B cell (primary cell): ENCODE measurements at regions not wholly inside any gene's neighbourhood (a gene's known extent, or its start where the extent isn't known, plus 50 kb on each side); places are given as distances from the start of the nearest gene placed in this dataset.

Source experiments
- ATAC-seq: fragments of 200-7000 bp; cut with Tn5 transposase; one replicate; pipeline ENCODE4 v1.10.0; 2021; ENCODE audit warnings: low read depth, mild to moderate bottlenecking, moderate number of reproducible peaks, moderate library complexity
- CTCF ChIA-PET: fragments of 350-600 bp; sonication (Branson Sonifier 250); formaldehyde crosslinking; loops from one replicate; lab custom pipeline; 2021; ENCODE audit warnings: antibody characterized with exemption, inconsistent platforms; lab: Charles Lee
- POLR2A ChIA-PET: fragments of 350-600 bp; sonication (Branson Sonifier 250); formaldehyde crosslinking; loops from one replicate; lab custom pipeline; 2021; ENCODE audit warnings: antibody characterized with exemption; lab: Charles Lee
- DNase-seq: peaks from one replicate; pipeline ENCODE4 v3.0.0; 2013
- H2AFZ ChIP-seq: 2 replicates; pipeline ENCODE4 v1.6.1; 2012; ENCODE audit warnings: mild to moderate bottlenecking, low read depth, low read length; ENCODE audit not compliant: insufficient read depth, poor library complexity, severe bottlenecking
- H3K27ac ChIP-seq, 2 donors: 1 replicate in 1 of 2; 2 replicates in 1 of 2; pipeline ENCODE4 v1.5.1; 2012 to 2013; ENCODE audit warnings: low read length in 2 of 2, mild to moderate bottlenecking in 2 of 2, moderate library complexity in 1 of 2
- H3K27me3 ChIP-seq, 4 experiments: fragments of 200-600 bp in 1 of 4; sonication (generic) in 1 of 4; replicated peaks in 1 of 4; 1 replicate in 2 of 4; 2 replicates in 2 of 4; pipeline versions ENCODE4 v1.6.1 to v1.7.0; 2013 to 2016; ENCODE audit warnings: low read length in 3 of 4, mild to moderate bottlenecking in 2 of 4, mixed read lengths in 1 of 4, moderate library complexity in 1 of 4; ENCODE audit not compliant: insufficient read depth in 4 of 4, control insufficient read depth in 3 of 4; ENCODE audit errors: control extremely low read depth in 1 of 4
- H3K36me3 ChIP-seq, 2 experiments: replicated peaks in 1 of 2; 1 replicate in 1 of 2; 2 replicates in 1 of 2; pipeline versions ENCODE4 v1.6.1 to v1.7.1; 2013; ENCODE audit warnings: low read length in 1 of 2; ENCODE audit not compliant: insufficient read depth in 2 of 2, control insufficient read depth in 1 of 2; ENCODE audit errors: control extremely low read depth in 1 of 2, extremely low read depth in 1 of 2
- H3K4me1 ChIP-seq, 2 donors: fragments of 200-600 bp in 1 of 2; sonication (generic) in 1 of 2; 1 replicate in 1 of 2; 2 replicates in 1 of 2; pipeline versions ENCODE4 v1.5.1 to v1.6.1; 2013 to 2017; ENCODE audit warnings: low read length in 2 of 2; ENCODE audit not compliant: control insufficient read depth in 2 of 2, insufficient read depth in 2 of 2
- H3K4me2 ChIP-seq: replicated peaks from 2 replicates; pipeline ENCODE3; 2012; ENCODE audit warnings: mild to moderate bottlenecking, low read depth, low read length; ENCODE audit not compliant: poor library complexity, severe bottlenecking
- H3K4me3 ChIP-seq, 5 experiments: fragments of 200-600 bp in 1 of 5; sonication (generic) in 1 of 5; 1 replicate in 3 of 5; 2 replicates in 2 of 5; pipeline versions ENCODE4 v1.5.1 to v1.7.0; 2011 to 2016; ENCODE audit warnings: low read length in 4 of 5, mild to moderate bottlenecking in 4 of 5, low read depth in 2 of 5, control low read depth in 1 of 5, moderate library complexity in 1 of 5; ENCODE audit not compliant: insufficient read depth in 1 of 5; ENCODE audit errors: control extremely low read depth in 1 of 5, extremely low read depth in 1 of 5
- H3K79me2 ChIP-seq: fragments of 200-600 bp; sonication (generic); one replicate; pipeline ENCODE4 v1.6.0; 2016; ENCODE audit warnings: low read length; ENCODE audit not compliant: control insufficient read depth, insufficient read depth
- H3K9ac ChIP-seq: fragments of 200-600 bp; sonication (generic); 2 replicates; pipeline ENCODE4 v1.6.1; 2017; ENCODE audit warnings: mild to moderate bottlenecking, low read length, moderate library complexity
- H3K9me3 ChIP-seq, 3 donors: one replicate each; pipeline versions ENCODE4 v1.6.1 to v1.7.1; 2013; ENCODE audit warnings: low read length in 2 of 3; ENCODE audit not compliant: control insufficient read depth in 2 of 3, insufficient read depth in 1 of 3; ENCODE audit errors: control extremely low read depth in 1 of 3
- H4K20me1 ChIP-seq: 2 replicates; pipeline ENCODE4 v1.6.0; 2012; ENCODE audit warnings: mild to moderate bottlenecking, low read length; ENCODE audit not compliant: insufficient read depth, control insufficient read depth, poor library complexity, severe bottlenecking
- H3K27ac Mint-ChIP-seq: one replicate; pipeline ENCODE4 v1.8.0; 2021; ENCODE audit warnings: mixed read lengths
- H3K27me3 Mint-ChIP-seq: one replicate; pipeline ENCODE4 v1.8.0; 2021; ENCODE audit warnings: mixed read lengths
- H3K4me1 Mint-ChIP-seq: one replicate; pipeline ENCODE4 v1.8.0; 2021; ENCODE audit warnings: mixed read lengths
- H3K4me3 Mint-ChIP-seq: one replicate; pipeline ENCODE4 v1.8.0; 2021; ENCODE audit warnings: mixed read lengths
- H3K9me3 Mint-ChIP-seq: one replicate; pipeline ENCODE4 v1.8.0; 2022; ENCODE audit warnings: mixed read lengths; ENCODE audit not compliant: insufficient read depth
- CTCF ChIP-seq: fragments of 200-600 bp; IDR thresholded peaks from one replicate; pipeline ENCODE4 v1.8.0; 2022; ENCODE audit warnings: antibody characterized with exemption, mild to moderate bottlenecking
- EZH2 ChIP-seq: IDR thresholded peaks from 2 replicates; pipeline ENCODE4 v1.6.1; 2012; ENCODE audit warnings: borderline replicate concordance, low read depth, mild to moderate bottlenecking, moderate library complexity, low read length; ENCODE audit not compliant: insufficient read depth, poor library complexity, severe bottlenecking
- WGBS: methylation state at CpG from one replicate; pipeline ENCODE4 v1.1.5; 2013; ENCODE audit warnings: missing lambda C conversion rate; ENCODE audit not compliant: insufficient coverage; 5-methylcytosine and 5-hydroxymethylcytosine counted together
- intact Hi-C: fragments of 100-400 bp; cut with micrococcal nuclease; formaldehyde crosslinking; loops from one replicate; pipeline ENCODE4 v1.10.0; 2022

- H3K36me3 ChIP-seq, result no peaks in the 10 kb centered on the region
- no peak overlapping the region for H2AFZ ChIP-seq
- H3K4me2 ChIP-seq, result no peak overlapping the region
- no peak overlapping the region for H3K9ac ChIP-seq
- CTCF ChIA-PET, result no interaction called here
- no peaks in the 10 kb centered on the region for H3K27me3 Mint-ChIP-seq
- DNase-seq (no peak), ATAC-seq (no peak)
- no peaks in the 10 kb centered on the region for H3K4me1 Mint-ChIP-seq
- H3K4me3 Mint-ChIP-seq, result no peak overlapping the region
- POLR2A ChIA-PET, result no interaction called here
- no peak overlapping the region for H3K4me3 ChIP-seq
- WGBS, result no CpG with 5 or more reads among the region's 2 CpGs
- no peaks in the 10 kb centered on the region for H3K27me3 ChIP-seq
- H3K9me3 Mint-ChIP-seq, result peaks cover 2% of the 10 kb centered on the region
- TF ChIP-seq EZH2 (no peak), CTCF (no peak)
- H3K27ac Mint-ChIP-seq, result no peak overlapping the region
- H3K9me3 ChIP-seq, result peaks cover 0 to 2% (median 0%) of the 10 kb centered on the region in 3 donors
- no peaks in the 10 kb centered on the region for H3K4me1 ChIP-seq
- H3K79me2 ChIP-seq, result no peaks in the 10 kb centered on the region
- intact Hi-C loops, result no loop called here
- H3K27ac ChIP-seq, result no peak overlapping the region
- H4K20me1 ChIP-seq, result no peaks in the 10 kb centered on the region
Observed at GRCh38 chr3:73707772-73708171, 83.0 kb upstream of the PDZRN3 start.

GRCh38 chr3:73706771-73707170 is 82.0 kb upstream of the PDZRN3 start:
- H3K27me3 ChIP-seq, result no peaks in the 10 kb centered on the region
- Mint-ChIP-seq H3K4me1 (no peaks in the 10 kb centered on the region), H3K27ac (no peak overlapping the region), H3K9me3 (peaks cover 2% of the 10 kb centered on the region), H3K4me3 (no peak overlapping the region), H3K27me3 (no peaks in the 10 kb centered on the region)
- ChIA-PET POLR2A (no interaction called here), CTCF (no interaction called here)
- H3K79me2 ChIP-seq, result no peaks in the 10 kb centered on the region
- H3K4me2 ChIP-seq, result no peak overlapping the region
- no peaks in the 10 kb centered on the region for H3K4me1 ChIP-seq
- H4K20me1 ChIP-seq, result no peaks in the 10 kb centered on the region
- no peak overlapping the region for H3K4me3 ChIP-seq
- intact Hi-C loops, result no loop called here
- no peaks in the 10 kb centered on the region for H3K36me3 ChIP-seq
- DNase-seq (no peak), ATAC-seq (no peak)
- TF ChIP-seq CTCF (no peak), EZH2 (no peak)
- 83% methylated on average over 1 of the region's 1 CpG for WGBS
- no peak overlapping the region for H3K27ac ChIP-seq
- peaks cover 0 to 2% (median 0%) of the 10 kb centered on the region in 3 donors for H3K9me3 ChIP-seq
- no peak overlapping the region for H3K9ac ChIP-seq
- no peak overlapping the region for H2AFZ ChIP-seq
